ENCODE measurements at regions not wholly inside any gene's neighbourhood (a gene's known extent, or its start where the extent isn't known, plus 50 kb on each side); places are given as distances from the start of the nearest gene placed in this dataset.

DNA sequence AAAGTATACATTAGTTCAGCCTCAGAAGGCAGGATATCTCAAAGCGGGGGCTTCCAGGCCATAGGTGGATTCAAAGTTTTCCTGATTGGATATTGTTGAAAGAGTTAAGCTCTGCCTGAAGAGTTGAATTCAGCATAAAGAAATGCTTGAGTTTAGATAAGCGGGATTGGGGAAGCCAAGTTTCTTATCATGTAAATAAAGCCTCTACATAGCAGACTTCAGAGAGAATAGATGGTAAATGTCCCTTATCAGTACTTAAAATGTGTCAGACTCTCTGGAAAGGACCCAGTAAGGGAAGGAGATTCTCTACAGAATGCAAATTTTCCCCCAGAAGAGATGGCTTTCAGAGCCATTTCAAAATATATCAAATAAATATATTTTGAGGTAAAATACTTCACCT is 423.5 kb downstream of the SHISA9 start:
- TF ChIP-seq CTCF (conservative IDR thresholded peaks at IDR 0.05 in 1 of 2, IDR thresholded peaks at IDR 0.05 in 1 of 2; ENCODE audit: extremely low read depth in 1 of 2, insufficient read depth in 1 of 2, low read depth in 1 of 2, low read length in 2 of 2), result no peak
- TF ChIP-seq EZH2 (IDR thresholded peaks at IDR 0.05; ENCODE audit: borderline replicate concordance, low read length), result no peak
